Mammary epithelial cell (primary cell): ENCODE measurements at regions not wholly inside any gene's neighbourhood (a gene's known extent, or its start where the extent isn't known, plus 50 kb on each side); places are given as distances from the start of the nearest gene placed in this dataset.

ENCODE experiments used
- EZH2 ChIP-seq: IDR thresholded peaks from 2 replicates; pipeline ENCODE4 v1.6.1; 2012; ENCODE audit warnings: low read length, inconsistent platforms, borderline replicate concordance
- TF ChIP-seq, protein P1 (sequence below), 2 donors: IDR thresholded peaks in 1 of 2; conservative IDR thresholded peaks in 1 of 2; 2 replicates each; pipeline ENCODE4 v1.5.1; 2011 to 2012; ENCODE audit warnings: inconsistent platforms in 2 of 2, low read length in 2 of 2, mild to moderate bottlenecking in 2 of 2, control low read depth in 1 of 2, low read depth in 1 of 2; ENCODE audit not compliant: insufficient read depth in 1 of 2; ENCODE audit errors: extremely low read depth in 1 of 2

DNA sequence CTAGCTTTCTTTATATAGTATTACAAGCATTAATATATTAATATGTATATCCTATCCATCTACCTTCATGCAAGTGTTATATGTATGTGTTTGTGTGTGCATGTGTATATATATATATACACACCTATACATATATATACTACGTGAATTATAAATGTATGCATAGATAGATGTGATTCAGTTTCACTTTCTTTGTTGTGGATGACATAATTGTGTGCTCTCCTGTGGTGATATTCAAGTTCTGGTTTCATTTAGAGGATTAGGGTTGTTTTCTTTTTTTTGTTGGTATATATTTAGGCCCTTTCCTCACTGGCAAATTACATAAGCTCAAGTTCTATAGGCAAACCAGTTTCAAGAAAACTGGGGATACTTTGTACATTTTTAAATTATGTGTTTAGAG, 225.7 kb upstream of the FANCL start:
- no peak for TF ChIP-seq EZH2
- TF ChIP-seq, protein P1, sequence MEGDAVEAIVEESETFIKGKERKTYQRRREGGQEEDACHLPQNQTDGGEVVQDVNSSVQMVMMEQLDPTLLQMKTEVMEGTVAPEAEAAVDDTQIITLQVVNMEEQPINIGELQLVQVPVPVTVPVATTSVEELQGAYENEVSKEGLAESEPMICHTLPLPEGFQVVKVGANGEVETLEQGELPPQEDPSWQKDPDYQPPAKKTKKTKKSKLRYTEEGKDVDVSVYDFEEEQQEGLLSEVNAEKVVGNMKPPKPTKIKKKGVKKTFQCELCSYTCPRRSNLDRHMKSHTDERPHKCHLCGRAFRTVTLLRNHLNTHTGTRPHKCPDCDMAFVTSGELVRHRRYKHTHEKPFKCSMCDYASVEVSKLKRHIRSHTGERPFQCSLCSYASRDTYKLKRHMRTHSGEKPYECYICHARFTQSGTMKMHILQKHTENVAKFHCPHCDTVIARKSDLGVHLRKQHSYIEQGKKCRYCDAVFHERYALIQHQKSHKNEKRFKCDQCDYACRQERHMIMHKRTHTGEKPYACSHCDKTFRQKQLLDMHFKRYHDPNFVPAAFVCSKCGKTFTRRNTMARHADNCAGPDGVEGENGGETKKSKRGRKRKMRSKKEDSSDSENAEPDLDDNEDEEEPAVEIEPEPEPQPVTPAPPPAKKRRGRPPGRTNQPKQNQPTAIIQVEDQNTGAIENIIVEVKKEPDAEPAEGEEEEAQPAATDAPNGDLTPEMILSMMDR (conservative IDR thresholded peaks at IDR 0.05 in 1 of 2, IDR thresholded peaks at IDR 0.05 in 1 of 2; ENCODE audit: extremely low read depth in 1 of 2, insufficient read depth in 1 of 2, low read depth in 1 of 2, low read length in 2 of 2) = no peak
